OCI-LY3 (cell line): ENCODE measurements at regions not wholly inside any gene's neighbourhood (a gene's known extent, or its start where the extent isn't known, plus 50 kb on each side); places are given as distances from the start of the nearest gene placed in this dataset.

Experiments used
- H2AFZ ChIP-seq: fragments of 200-600, 300-600 bp; shearing (Covaris generic); 2 replicates; pipeline ENCODE4 v1.6.0; 2014; ENCODE audit warnings: antibody characterized with exemption, low read depth, low read length
- H3K27ac ChIP-seq: fragments of 200-600, 300-600 bp; sonication (generic); 2 replicates; pipeline ENCODE4 v1.5.1; 2014; ENCODE audit warnings: mild to moderate bottlenecking, low read length, moderate library complexity, mixed read lengths
- H3K27me3 ChIP-seq: fragments of 200-600, 300-600 bp; sonication (generic); 2 replicates; pipeline ENCODE4 v1.6.1; 2014; ENCODE audit warnings: low read depth, low read length, mixed read lengths
- H3K36me3 ChIP-seq: fragments of 200-600, 300-600 bp; sonication (generic); replicated peaks from 2 replicates; pipeline ENCODE3; 2014; ENCODE audit warnings: low read depth, low read length, mixed read lengths
- H3K4me1 ChIP-seq: fragments of 300-600, 200-600 bp; sonication (generic); 2 replicates; pipeline ENCODE4 v1.6.1; 2014; ENCODE audit warnings: low read length, mixed read lengths
- H3K4me2 ChIP-seq: fragments of 200-600, 300-600 bp; sonication (generic); 2 replicates; pipeline ENCODE4 v1.6.1; 2014; ENCODE audit warnings: low read length, mixed read lengths
- H3K4me3 ChIP-seq: fragments of 300-600, 200-600 bp; sonication (generic); 2 replicates; pipeline ENCODE4 v1.5.1; 2014; ENCODE audit warnings: antibody characterized with exemption, mild to moderate bottlenecking, low read length, moderate library complexity
- H3K79me2 ChIP-seq: fragments of 300-600, 200-600 bp; shearing (Covaris generic); 2 replicates; pipeline ENCODE4 v1.6.1; 2014; ENCODE audit warnings: mild to moderate bottlenecking, low read length, mixed read lengths
- H3K9ac ChIP-seq: fragments of 300-600, 200-600 bp; shearing (Covaris generic); 2 replicates; pipeline ENCODE4 v1.6.0; 2014; ENCODE audit warnings: mild to moderate bottlenecking, low read length, moderate library complexity
- H3K9me3 ChIP-seq: fragments of 200-600, 300-600 bp; shearing (Covaris generic); 2 replicates; pipeline ENCODE4 v1.6.1; 2014; ENCODE audit warnings: low read length, mixed read lengths; ENCODE audit not compliant: insufficient read depth
- H4K20me1 ChIP-seq: fragments of 200-600, 300-600 bp; sonication (generic); 2 replicates; pipeline ENCODE4 v1.6.1; 2016; ENCODE audit warnings: low read length, mixed read lengths; ENCODE audit not compliant: insufficient read depth
- EZH2phosphoT487 ChIP-seq: fragments of 200-600 bp; shearing (Covaris generic); IDR thresholded peaks from 2 replicates; pipeline ENCODE4 v1.6.1; 2018; ENCODE audit warnings: antibody characterized with exemption, mixed run types, low read depth
- TF ChIP-seq, protein P1 (sequence below): fragments of 200-600, 300-600 bp; sonication (generic); IDR thresholded peaks from 2 replicates; pipeline ENCODE4 v1.5.1; 2014; ENCODE audit warnings: antibody characterized with exemption, low read length, low read depth

DNA sequence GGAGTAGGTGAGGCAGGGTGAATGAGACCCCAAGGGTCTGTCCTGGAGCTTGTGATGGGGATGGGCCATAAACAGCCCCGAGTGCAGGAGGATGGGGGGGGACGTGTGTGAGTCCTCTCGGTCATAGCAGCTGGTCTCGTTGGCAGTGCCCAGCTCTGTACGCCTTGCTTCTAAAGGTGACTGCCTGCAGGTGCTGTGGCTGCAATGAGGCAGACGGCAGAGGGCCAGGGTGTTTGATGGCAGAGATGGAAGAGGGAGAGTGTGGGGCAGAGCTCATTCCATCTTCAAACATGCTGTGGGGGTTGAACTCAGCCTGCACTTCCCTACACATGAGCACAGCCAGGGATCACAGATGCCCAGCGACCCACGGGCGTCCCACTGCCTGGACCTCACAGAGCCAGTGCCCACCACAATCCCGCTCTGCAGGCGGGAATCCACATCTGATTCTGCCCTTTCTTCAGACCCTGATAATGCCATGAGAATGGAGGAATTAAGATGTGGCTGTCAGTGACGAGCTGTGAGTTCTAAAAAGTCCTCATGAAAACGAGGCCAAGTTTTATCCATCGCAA lies 123.3 kb upstream of the CDH4 start:
- Histone ChIP-seq H3K4me1 (no peaks in the 10 kb centered on the region), H3K79me2 (no peaks in the 10 kb centered on the region), H3K4me3 (no peak overlapping the region), H3K9me3 (no peaks in the 10 kb centered on the region), H3K36me3 (no peaks in the 10 kb centered on the region), H3K27ac (no peak overlapping the region), H3K27me3 (peaks cover 14% of the 10 kb centered on the region; the same call in 1 of the 2 replicates), H4K20me1 (no peaks in the 10 kb centered on the region), H2AFZ (no peak overlapping the region), H3K9ac (no peak overlapping the region), H3K4me2 (no peak overlapping the region)
- TF ChIP-seq EZH2phosphoT487, result no peak
- TF ChIP-seq, protein P1, sequence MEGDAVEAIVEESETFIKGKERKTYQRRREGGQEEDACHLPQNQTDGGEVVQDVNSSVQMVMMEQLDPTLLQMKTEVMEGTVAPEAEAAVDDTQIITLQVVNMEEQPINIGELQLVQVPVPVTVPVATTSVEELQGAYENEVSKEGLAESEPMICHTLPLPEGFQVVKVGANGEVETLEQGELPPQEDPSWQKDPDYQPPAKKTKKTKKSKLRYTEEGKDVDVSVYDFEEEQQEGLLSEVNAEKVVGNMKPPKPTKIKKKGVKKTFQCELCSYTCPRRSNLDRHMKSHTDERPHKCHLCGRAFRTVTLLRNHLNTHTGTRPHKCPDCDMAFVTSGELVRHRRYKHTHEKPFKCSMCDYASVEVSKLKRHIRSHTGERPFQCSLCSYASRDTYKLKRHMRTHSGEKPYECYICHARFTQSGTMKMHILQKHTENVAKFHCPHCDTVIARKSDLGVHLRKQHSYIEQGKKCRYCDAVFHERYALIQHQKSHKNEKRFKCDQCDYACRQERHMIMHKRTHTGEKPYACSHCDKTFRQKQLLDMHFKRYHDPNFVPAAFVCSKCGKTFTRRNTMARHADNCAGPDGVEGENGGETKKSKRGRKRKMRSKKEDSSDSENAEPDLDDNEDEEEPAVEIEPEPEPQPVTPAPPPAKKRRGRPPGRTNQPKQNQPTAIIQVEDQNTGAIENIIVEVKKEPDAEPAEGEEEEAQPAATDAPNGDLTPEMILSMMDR, result no peak

GRCh38 chr20:61129311-61129710 lies 122.8 kb upstream of the CDH4 start:
- H3K9me3 ChIP-seq, result no peaks in the 10 kb centered on the region
- H3K4me3 ChIP-seq, result no peak overlapping the region
- H3K36me3 ChIP-seq, result no peaks in the 10 kb centered on the region
- H3K4me2 ChIP-seq, result no peak overlapping the region
- no peaks in the 10 kb centered on the region for H4K20me1 ChIP-seq
- peaks cover 19% of the 10 kb centered on the region; the same call in 1 of the 2 replicates for H3K27me3 ChIP-seq
- TF ChIP-seq, protein P1, result no peak
- no peak for TF ChIP-seq EZH2phosphoT487
- H2AFZ ChIP-seq, result no peak overlapping the region
- H3K4me1 ChIP-seq, result no peaks in the 10 kb centered on the region
- H3K27ac ChIP-seq, result no peak overlapping the region
- no peaks in the 10 kb centered on the region for H3K79me2 ChIP-seq
- H3K9ac ChIP-seq, result no peak overlapping the region

DNA sequence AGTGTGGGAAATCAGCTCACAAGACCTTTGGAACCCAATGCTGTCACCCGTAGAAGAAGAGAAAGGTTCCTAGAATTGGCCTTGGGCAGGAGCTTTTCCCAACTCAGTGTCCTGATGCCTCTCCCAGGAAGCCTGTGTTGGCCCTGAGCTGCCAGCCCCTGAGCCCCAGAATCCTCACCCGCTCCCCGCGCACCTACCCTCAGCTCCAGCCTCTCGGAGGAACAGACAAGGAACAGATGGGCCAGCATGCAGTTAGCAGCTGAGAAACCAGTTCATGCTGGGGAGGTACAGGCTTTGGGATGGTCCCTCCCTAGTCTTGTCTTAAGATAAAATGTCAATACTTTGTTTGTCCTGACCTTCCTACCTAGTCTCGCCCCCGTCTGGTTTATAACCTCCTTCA lies 121.9 kb upstream of the CDH4 start:
- TF ChIP-seq, protein P1, result no peak
- TF ChIP-seq EZH2phosphoT487, result no peak
- Histone ChIP-seq H3K9me3 (no peaks in the 10 kb centered on the region), H3K4me3 (no peak overlapping the region), H3K27ac (no peak overlapping the region), H4K20me1 (no peaks in the 10 kb centered on the region), H2AFZ (no peak overlapping the region), H3K27me3 (peaks cover 26% of the 10 kb centered on the region), H3K79me2 (no peaks in the 10 kb centered on the region), H3K4me1 (no peaks in the 10 kb centered on the region), H3K4me2 (no peak overlapping the region), H3K9ac (no peak overlapping the region), H3K36me3 (no peaks in the 10 kb centered on the region)

DNA sequence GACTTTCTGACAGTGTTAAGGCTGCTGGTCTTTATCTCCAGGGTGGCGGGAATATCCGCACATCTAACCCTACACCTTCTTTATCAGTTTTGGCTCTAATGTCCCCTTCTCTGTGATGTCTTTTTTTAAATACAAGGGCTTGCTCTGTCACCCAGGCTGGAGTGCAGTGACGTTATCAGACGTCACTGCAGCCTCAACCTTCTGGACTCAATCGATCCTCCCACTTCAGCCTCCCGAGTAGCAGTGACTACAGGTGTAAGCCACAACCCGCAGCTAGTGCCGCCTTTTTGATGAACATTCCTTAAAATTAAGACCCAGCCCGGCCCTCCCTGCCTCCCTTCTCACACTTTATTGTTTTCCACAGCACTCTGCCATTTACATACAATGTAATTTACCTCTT lies 120.1 kb upstream of the CDH4 start:
- no peaks in the 10 kb centered on the region for H3K9me3 ChIP-seq
- no peak overlapping the region for H3K9ac ChIP-seq
- H3K36me3 ChIP-seq, result no peaks in the 10 kb centered on the region
- no peaks in the 10 kb centered on the region for H3K79me2 ChIP-seq
- H3K4me1 ChIP-seq, result no peaks in the 10 kb centered on the region
- no peak overlapping the region for H2AFZ ChIP-seq
- H3K27me3 ChIP-seq, result peaks cover 33% of the 10 kb centered on the region
- H3K4me3 ChIP-seq, result no peak overlapping the region
- no peak overlapping the region for H3K4me2 ChIP-seq
- TF ChIP-seq EZH2phosphoT487, result no peak
- TF ChIP-seq, protein P1, result no peak
- no peaks in the 10 kb centered on the region for H4K20me1 ChIP-seq
- H3K27ac ChIP-seq, result no peak overlapping the region
